ENCODE measurements at regions not wholly inside any gene's neighbourhood (a gene's known extent, or its start where the extent isn't known, plus 50 kb on each side); places are given as distances from the start of the nearest gene placed in this dataset.

- Histone ChIP-seq H3K4me1 (ENCODE audit: insufficient read depth, low read length) (no peaks in the 10 kb centered on the region), H3K9me3 (ENCODE audit: low read length) (no peaks in the 10 kb centered on the region), H3K79me2 (ENCODE audit: insufficient read depth, low read length) (no peaks in the 10 kb centered on the region), H3K27ac (ENCODE audit: extremely low read length, insufficient read depth, low read length) (no peak overlapping the region), H3K36me3 (replicated peaks in 1 of 2; ENCODE audit: control insufficient read depth in 1 of 2, insufficient read depth in 2 of 2, low read length in 2 of 2) (no peaks in the 10 kb centered on the region), H3K4me3 (replicated peaks in 1 of 3; ENCODE audit: insufficient read depth in 1 of 3, low read depth in 2 of 3, low read length in 3 of 3) (no peak overlapping the region), H3K9ac (ENCODE audit: insufficient read depth, low read depth, low read length) (no peak overlapping the region), H2AFZ (ENCODE audit: low read length) (no peak overlapping the region), H4K20me1 (ENCODE audit: insufficient read depth, low read length) (no peaks in the 10 kb centered on the region), H3K27me3 (ENCODE audit: control insufficient read depth in 1 of 2, insufficient read depth in 2 of 2, low read length in 2 of 2) (no peaks in the 10 kb centered on the region), H3K4me2 (ENCODE audit: low read depth, low read length) (no peak overlapping the region)
- CTCF ChIA-PET (ENCODE audit: low intra/inter-chr PET ratio, low total read pairs) = no interaction called here
- intact Hi-C loops (cut with micrococcal nuclease; ENCODE audit: unreplicated experiment) = no loop called here
- BruUV-seq (replicated peaks) = no TSS peak
- DNase-seq (ENCODE audit: low spot score) (no peak), ATAC-seq (no peak), FAIRE-seq (no peak)
- 3% methylated on average over 1 of the region's 1 CpG for WGBS (ENCODE audit: low lambda C conversion rate)
- POLR2A ChIA-PET = no interaction called here
- in situ Hi-C loops (cut with HindIII; ENCODE audit: extremely low pct_ligation_motif_present, low pct_unique_long_range_greater_than_20kb) = no loop called here
- TF ChIP-seq ZBTB38 (CRISPR knock-in tag; IDR thresholded peaks at IDR 0.05) = no peak
- no peak for TF ChIP-seq ZNF30 (CRISPR knock-in tag; IDR thresholded peaks at IDR 0.05)
- no peak for TF ChIP-seq GPN1 (CRISPR knock-in tag; IDR thresholded peaks at IDR 0.05; ENCODE audit: borderline replicate concordance)
- TF ChIP-seq, protein P1, sequence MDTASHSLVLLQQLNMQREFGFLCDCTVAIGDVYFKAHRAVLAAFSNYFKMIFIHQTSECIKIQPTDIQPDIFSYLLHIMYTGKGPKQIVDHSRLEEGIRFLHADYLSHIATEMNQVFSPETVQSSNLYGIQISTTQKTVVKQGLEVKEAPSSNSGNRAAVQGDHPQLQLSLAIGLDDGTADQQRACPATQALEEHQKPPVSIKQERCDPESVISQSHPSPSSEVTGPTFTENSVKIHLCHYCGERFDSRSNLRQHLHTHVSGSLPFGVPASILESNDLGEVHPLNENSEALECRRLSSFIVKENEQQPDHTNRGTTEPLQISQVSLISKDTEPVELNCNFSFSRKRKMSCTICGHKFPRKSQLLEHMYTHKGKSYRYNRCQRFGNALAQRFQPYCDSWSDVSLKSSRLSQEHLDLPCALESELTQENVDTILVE (CRISPR knock-in tag; IDR thresholded peaks at IDR 0.05) = no peak
- no peak for TF ChIP-seq ZNF740 (CRISPR knock-in tag; IDR thresholded peaks at IDR 0.05)
- no peak for TF ChIP-seq ZNF20 (CRISPR knock-in tag; IDR thresholded peaks at IDR 0.05)
- TF ChIP-seq ZNF530 (CRISPR knock-in tag; IDR thresholded peaks at IDR 0.05; ENCODE audit: low read depth) = no peak
- TF ChIP-seq CEBPG (CRISPR knock-in tag; IDR thresholded peaks at IDR 0.05) = no peak
- no peak for TF ChIP-seq KDM1A (CRISPR knock-in tag; IDR thresholded peaks at IDR 0.05)
- TF ChIP-seq SMYD3 (CRISPR knock-in tag; IDR thresholded peaks at IDR 0.05) = no peak
- TF ChIP-seq, protein P2, sequence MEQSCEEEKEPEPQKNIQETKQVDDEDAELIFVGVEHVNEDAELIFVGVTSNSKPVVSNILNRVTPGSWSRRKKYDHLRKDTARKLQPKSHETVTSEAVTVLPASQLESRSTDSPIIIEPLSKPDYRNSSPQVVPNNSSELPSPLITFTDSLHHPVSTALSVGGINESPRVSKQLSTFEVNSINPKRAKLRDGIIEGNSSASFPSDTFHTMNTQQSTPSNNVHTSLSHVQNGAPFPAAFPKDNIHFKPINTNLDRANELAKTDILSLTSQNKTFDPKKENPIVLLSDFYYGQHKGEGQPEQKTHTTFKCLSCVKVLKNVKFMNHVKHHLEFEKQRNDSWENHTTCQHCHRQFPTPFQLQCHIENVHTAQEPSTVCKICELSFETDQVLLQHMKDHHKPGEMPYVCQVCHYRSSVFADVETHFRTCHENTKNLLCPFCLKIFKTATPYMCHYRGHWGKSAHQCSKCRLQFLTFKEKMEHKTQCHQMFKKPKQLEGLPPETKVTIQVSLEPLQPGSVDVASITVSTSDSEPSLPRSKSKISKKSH (CRISPR knock-in tag; IDR thresholded peaks at IDR 0.05; ENCODE audit: borderline replicate concordance) = no peak
- no peak for TF ChIP-seq GTF2F1 (IDR thresholded peaks at IDR 0.05; ENCODE audit: low read length)
- TF ChIP-seq GLI4 (CRISPR knock-in tag; IDR thresholded peaks at IDR 0.05; ENCODE audit: borderline replicate concordance) = no peak
- no peak for TF ChIP-seq SALL2 (CRISPR knock-in tag; IDR thresholded peaks at IDR 0.05)
Measured at GRCh38 chr1:199335496-199335895, 692.0 kb upstream of the NR5A2 start.
